ELR (cell line): ENCODE measurements at regions not wholly inside any gene's neighbourhood (a gene's known extent, or its start where the extent isn't known, plus 50 kb on each side); places are given as distances from the start of the nearest gene placed in this dataset.

Experiments used
- DNase-seq: peaks from one replicate; pipeline ENCODE4 v3.0.0-alpha.2; 2015; ENCODE audit warnings: low read depth

DNA sequence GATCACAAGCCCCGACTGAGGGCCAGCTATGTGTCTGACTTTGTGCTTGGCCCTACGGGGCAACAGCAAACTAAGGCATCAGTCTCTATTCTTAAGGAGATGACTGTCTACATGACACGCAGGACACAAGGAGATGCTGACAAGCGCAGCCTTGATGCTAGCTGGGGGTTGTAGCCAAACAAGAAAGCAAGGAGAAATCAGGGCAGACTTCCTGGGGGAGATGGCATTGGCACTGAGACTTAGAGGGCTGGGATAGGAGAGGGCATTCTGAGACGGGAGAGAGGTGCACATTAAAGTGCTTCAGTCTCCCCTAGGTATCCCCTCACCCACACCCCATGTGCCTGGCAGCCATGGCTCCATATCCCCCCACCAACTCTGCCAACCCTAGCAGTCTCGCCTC is 210.8 kb upstream of the POU3F1 start:
- DNase-seq: no peak

DNA sequence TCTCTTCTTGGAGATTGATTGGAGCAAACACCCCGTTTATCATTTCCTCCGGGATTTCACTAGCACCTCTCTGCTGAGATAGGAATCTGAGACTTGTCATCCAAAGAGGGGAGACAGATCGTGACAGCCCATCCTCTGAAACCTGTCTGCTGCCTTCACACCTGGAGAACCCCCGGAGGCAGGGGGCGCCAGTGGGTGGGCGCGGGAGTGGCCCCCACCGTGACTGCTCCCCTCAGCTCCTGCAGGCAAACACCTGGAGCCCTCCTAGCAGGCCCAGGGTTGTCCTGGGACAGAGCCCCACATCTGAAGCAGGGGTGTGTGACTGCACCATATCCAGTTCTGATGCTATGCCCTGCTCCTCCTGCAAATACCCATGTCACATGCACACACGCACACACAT is 209.5 kb upstream of the POU3F1 start:
- no peak for DNase-seq

DNA sequence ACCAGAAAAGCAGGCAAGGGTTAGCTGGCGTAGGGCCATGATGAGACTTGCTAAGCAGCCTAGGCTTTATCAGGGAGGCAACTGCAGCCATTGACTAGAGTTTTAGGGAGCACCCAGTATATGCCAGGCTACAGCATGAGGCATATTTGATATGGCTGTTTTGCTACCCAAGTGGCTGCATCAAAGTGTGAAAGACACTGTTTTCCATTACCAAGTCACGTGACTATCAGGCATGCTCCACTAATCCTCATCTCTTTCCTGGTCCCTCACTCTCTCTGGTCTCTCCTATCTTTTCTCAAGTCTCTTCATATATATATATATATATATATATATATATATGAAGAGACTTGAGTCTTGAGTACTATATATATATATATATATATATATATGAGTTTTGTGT is 206.7 kb upstream of the POU3F1 start:
- no peak for DNase-seq

- no peak for DNase-seq
These were observed 203.8 kb upstream of the POU3F1 start for GRCh38 chr1:38250356-38250755.

DNA sequence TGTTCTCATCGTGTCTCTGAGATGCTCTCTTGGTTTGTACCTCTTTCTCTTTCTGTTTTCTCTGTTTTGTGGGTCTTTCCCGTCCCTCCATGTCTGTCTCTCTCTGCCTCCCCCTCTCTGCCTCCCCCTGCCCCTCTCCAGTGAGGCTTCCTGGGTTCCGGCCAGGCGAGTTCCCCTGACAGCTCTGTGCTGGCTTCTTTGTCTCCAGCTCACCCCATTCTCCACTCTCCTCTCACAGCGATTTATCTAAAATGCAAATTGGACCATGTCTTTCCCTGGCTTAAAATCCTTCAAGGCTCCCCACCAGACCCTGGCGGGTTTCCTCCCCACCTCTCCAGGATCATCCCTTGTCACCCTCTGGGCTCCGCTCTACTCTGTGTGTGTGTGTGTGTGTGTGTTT is 202.4 kb upstream of the POU3F1 start:
- no peak for DNase-seq

DNA sequence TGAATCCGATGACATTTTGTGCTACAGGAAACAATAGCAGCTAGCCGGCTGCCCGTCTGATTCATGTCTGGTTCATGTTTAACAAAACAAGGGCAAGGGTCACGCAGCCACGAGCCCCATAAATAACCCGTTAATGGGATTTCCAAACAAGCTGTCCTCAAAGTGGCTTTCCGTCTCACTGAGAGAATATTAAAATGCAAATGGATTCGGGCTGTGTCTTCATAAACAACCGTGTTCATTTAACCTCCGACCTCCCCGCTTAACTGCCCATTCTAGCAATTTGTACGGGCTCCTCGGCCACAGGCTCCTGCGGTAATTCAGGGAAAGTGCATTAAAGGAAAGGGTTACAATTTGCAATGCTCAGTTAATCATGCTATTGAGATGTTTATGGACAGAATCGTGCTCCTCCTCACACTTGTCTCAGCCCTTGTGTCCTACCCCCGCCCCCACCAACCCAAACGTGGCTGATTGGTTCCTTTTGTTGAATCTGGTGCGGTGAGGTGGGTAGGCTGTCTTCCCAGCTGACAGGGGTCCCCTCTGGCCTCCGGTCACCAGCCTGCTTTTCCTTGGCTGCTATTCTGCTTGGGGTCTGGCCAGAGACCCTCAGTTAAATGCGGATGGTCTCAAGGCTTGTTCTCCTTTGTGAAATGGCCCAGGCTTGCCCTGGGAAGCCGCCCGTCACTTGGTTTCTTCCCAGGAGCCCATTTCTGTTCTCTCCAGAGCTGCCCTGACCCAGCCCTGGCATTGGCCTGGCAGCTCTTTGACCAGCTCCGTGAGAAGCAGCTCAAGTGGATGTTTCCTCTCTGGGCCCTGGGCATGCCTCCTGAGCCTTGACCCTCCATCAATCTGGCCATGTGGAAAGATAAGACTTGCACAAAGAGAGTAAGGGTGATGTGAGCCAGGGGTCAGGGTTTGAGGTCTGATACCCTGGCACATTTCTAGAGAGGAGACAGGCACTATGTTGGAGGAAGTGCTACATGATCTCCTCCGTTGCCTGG is 200.7 kb upstream of the POU3F1 start:
- DNase-seq: peak; percentile 44

- no peak for DNase-seq
These were observed 197.7 kb upstream of the POU3F1 start for GRCh38 chr1:38244218-38244845.

GRCh38 chr1:38243106-38243505 is 196.5 kb upstream of the POU3F1 start:
- DNase-seq: no peak

DNA sequence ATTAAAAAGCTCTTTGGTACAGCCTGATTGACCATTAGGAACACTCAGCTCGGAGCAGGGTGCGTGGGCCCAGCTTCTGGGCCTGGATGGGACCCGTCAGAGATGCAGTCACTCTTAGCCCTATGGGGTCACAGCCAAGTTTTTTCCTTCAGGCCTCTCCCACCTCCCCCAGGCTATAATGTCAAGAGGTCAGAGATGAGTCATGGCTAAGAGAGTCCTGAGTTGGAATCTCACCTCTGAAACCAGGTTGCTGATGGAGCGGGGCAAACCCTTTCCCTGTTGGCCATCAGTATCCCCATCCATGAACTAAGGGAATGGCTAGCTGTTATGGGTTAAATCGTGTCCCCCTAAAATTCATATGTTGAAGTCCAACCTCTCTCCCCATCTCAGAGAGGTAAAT is 195.9 kb upstream of the POU3F1 start:
- DNase-seq: no peak

- DNase-seq: no peak
These were observed 195.2 kb upstream of the POU3F1 start for GRCh38 chr1:38241594-38242334.

- DNase-seq: no peak
These were observed 194.0 kb upstream of the POU3F1 start for GRCh38 chr1:38240618-38241017.

GRCh38 chr1:38239258-38239835 is 192.8 kb upstream of the POU3F1 start:
- no peak for DNase-seq

- no peak for DNase-seq
These were observed 191.7 kb upstream of the POU3F1 start for GRCh38 chr1:38238294-38238693.

- DNase-seq: peak; percentile 33
These were observed 189.1 kb upstream of the POU3F1 start for GRCh38 chr1:38235705-38236104.

- DNase-seq: no peak
These were observed 185.3 kb upstream of the POU3F1 start for GRCh38 chr1:38231941-38232340.

- DNase-seq: no peak
These were observed 182.1 kb upstream of the POU3F1 start for GRCh38 chr1:38228718-38229117.

- no peak for DNase-seq
These were observed 179.2 kb upstream of the POU3F1 start for GRCh38 chr1:38225745-38226144.

GRCh38 chr1:38223391-38223790 is 176.8 kb upstream of the POU3F1 start:
- no peak for DNase-seq

GRCh38 chr1:38222891-38223290 is 176.3 kb upstream of the POU3F1 start:
- no peak for DNase-seq

GRCh38 chr1:38221006-38221649 is 174.5 kb upstream of the POU3F1 start:
- peak; percentile 22 for DNase-seq

GRCh38 chr1:38217316-38217715 is 170.7 kb upstream of the POU3F1 start:
- DNase-seq: no peak
